ENCODE measurements at regions not wholly inside any gene's neighbourhood (a gene's known extent, or its start where the extent isn't known, plus 50 kb on each side); places are given as distances from the start of the nearest gene placed in this dataset.

- TF ChIP-seq CTCF (conservative IDR thresholded peaks at IDR 0.05; ENCODE audit: low read depth, low read length), result no peak
- TF ChIP-seq EZH2 (IDR thresholded peaks at IDR 0.05; ENCODE audit: low read length, unreplicated experiment), result no peak
Measured at GRCh38 chr2:150803689-150804398, 316.4 kb upstream of the RND3 start.

All from PC-3 (cell line).